ENCODE measurements at regions not wholly inside any gene's neighbourhood (a gene's known extent, or its start where the extent isn't known, plus 50 kb on each side); places are given as distances from the start of the nearest gene placed in this dataset.
"Not testable (repeated sequence)": the region's sequence is repeated elsewhere in the genome, so short reads cannot be mapped to it uniquely, and the experiment has no call there.

DNA sequence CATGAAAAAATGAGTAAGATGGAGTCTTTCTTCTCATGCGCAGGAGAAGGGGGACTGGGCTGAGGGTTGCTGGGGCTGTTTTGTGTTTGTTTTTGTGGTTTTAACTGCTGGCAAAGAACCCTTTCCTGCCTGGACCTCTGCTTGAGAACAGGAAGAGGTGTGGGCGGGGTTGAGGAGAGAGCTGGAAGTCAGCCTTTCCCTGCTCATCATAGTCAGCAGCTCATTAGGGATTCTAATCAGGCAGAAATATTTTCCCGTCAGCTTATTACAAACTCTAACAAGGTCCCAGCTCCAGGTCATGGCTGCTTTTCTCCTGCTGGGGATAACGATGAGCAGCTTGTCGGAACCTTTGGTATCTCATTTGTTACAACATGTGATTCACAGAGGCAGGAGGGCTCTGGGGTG is 185.0 kb upstream of the NRXN3 start:
- DNase-seq (ENCODE audit: low read depth), result no peak

DNA sequence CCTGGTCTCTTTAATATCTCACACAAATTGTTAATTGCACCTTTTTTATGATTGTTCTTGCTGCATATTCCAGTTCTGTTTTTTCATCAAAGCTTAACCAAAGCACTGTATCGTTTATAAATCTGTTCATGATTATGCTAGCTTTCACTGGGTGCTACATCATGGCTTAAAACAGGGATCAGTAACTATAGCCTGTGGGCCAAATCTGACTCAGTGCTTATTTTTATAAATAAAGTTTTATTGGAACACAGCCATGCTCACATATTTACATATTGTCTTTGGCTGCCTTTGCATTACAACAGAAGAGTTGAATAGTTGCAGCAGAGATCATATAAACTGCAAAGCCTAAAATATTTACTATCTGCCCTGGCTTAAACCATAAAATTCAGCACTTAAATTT is 183.4 kb upstream of the NRXN3 start:
- DNase-seq (ENCODE audit: low read depth), result no peak

DNA sequence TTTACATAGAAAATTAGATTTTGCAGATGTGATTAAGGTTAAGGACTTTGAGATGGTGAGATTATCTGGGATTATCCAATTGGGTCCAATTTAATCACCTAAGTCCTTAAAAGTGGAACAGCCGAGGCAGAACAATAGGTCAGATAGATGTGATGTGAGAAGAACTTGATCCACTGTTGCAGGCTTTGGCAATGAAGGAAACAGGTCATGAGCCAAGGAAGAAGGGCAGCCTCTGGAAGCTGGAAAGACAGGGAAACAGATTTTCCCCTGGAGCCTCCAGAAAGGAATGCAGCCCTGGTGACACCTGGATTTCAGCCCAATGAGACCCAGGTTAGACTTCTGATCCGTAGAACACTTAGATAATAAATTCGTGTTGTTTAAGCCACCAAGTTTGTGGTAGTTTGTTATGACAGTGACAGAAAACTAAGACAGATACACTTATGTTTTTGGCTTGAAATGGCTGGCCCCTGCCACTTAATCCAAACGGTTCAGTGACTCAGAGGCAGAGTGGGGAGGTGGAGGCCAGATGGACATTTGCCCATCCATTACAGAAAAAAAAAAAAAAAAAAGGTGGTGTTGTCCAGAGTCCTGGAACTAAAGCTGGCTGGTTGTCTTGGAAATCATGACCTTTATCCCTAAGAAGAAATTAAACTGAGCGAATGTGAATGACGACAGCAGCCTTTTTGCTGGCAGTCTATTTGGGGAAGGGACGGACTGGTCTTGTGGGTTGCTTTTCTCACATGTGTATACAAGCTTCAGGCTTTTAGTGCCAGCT is 181.9 kb upstream of the NRXN3 start:
- no peak for DNase-seq (ENCODE audit: low read depth)

DNA sequence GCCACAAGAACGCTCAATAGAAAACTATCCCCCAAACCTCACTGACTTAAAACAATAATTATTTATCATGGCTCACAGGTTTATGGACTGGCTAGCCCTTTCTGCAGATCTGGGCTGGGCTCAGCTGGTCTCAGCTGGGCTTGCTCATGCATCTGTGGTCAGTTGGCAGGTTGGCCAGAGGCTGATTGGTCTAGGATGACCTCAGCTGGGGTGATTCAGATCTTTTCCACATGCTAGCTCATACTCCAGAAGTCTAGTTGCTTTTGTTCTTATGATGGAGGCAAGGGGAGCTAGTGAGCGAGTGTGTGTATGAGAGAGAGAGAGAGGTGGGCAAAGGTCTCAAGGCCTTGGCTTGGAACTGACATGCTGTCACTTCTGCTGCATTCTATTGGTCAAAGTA is 181.2 kb upstream of the NRXN3 start:
- DNase-seq (ENCODE audit: low read depth), result no peak

DNA sequence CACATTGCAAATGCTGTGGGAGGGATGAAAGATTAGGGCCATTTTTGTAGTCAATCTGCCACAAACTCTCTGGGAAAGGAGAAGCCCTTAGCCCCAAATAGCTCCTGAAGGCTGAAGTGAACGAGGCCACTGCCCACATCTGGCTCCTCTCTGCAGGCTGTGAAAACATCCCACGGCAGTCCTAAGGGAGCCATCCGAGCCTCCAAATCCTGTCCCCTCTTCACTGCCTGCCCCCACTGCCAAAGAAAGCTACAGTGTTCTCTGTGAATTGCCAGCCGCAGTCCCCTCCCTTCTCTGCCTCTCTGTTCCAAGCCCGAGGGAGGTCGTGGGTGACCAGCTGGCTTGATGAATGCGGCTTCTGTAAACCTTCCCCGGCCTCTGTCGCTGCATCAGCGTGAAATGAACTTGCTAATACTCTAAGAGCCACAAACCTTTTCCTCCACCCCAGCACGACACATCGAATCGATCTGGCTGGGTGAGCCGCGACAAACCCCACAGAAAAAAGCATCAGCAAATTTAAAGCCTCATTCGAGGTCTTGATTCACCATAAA is 180.7 kb upstream of the NRXN3 start:
- no peak for DNase-seq (ENCODE audit: low read depth)

DNA sequence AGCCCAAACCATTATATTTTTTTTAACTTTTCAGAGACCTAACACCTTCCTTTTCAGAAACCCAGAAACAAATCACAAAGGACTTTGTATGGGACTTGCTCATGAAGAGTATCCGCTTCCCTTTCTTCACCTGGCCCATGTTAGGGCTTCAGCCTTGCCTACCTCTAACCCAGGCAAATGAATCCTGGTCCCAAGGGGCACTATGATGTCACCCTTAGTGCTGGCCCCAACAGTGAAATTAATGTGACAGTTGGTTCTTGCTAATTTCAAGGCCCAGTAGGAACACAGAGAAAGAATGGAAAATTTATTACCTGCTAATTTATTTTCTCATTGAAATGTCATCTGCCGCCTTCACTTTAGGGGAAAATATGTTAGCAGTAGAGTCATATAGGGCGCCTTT is 179.8 kb upstream of the NRXN3 start:
- no peak for DNase-seq (ENCODE audit: low read depth)

DNA sequence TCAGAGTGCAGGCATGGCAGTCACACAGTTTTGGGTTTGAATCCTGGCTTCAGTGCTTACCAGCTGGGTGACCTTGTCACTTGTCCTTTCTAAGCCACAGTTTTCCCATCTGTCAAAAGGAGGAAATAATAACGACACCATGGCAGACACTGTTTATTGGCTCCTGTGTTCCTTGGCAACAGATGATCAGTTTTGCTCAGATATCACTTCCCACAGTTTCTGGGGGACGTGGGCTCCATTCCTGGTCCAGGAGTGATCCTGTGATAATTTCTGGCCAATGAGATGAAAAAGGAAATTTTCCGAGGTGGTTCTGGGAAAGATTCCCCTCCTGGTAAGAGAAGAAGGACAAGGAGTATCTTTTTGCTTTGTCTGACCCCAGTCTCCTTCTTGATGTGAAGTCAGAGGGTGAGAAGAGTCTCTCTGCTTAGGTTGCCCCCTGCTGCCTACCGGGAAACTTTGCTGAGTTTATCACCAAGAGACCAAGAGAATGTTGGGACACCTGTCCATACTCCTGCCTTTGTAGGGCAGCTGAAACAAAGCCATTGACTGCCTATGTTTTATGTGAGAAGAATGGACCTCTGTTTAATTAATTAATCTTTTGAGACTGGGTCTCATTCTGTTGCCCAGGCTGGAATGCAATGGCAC is 178.9 kb upstream of the NRXN3 start:
- no peak for DNase-seq (ENCODE audit: low read depth)

DNA sequence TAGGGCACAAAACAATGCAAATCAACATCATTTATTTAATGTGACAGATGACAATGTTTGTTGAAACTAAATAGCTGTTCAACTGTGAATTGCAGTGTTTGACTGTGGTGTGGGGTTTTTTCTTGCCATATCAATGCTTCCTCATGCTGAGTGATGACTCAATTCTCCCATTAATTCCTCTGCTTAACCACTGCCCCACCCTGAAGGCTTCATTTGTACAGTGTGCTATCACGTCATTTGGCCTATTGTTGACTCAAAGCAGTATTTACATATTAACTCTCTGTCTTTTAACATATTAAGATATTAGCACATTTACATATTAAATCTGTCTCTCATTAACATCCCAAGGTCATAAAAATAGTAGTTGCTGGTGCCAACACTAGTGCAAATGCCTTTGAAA is 164.8 kb upstream of the NRXN3 start:
- DNase-seq (ENCODE audit: low read depth), result no peak

DNA sequence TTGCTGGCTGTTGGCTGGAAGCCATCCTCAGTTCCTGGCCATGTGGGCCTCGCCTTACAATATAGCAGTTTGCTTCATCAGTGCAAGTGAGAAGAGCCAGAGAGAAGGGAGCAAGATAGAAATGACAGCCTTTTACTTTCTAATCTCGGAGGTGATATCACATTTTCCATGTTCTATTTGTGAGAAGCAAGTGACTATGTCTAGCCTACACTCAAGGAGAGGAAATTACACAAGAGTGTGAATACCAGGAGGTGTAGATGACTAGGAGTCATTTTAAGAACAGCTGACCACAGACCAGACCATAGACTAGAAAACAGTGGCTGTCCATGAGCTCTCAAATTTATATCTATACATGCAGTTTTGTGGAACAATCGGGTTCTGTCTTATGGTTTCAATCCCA is 163.0 kb upstream of the NRXN3 start:
- no peak for DNase-seq (ENCODE audit: low read depth)

DNA sequence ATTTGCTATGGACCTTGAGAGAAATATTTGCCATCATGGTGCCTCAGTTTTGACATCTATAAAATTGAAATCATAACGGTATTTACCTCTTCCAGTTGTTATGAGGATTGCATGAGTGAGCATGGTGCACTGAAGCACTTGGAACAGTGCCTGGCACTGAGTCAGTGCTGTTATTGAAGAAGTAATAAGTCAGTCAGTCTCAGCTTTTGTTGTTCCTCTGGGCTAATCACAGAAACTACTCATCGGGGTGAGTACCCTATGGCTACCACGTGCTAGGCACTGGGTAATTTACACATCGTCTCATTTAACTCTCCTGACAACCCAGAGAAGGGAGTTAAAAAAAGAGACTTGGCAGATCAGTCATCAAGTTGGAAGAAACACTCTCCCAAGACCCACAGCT is 159.5 kb upstream of the NRXN3 start:
- no peak for DNase-seq (ENCODE audit: low read depth)

DNA sequence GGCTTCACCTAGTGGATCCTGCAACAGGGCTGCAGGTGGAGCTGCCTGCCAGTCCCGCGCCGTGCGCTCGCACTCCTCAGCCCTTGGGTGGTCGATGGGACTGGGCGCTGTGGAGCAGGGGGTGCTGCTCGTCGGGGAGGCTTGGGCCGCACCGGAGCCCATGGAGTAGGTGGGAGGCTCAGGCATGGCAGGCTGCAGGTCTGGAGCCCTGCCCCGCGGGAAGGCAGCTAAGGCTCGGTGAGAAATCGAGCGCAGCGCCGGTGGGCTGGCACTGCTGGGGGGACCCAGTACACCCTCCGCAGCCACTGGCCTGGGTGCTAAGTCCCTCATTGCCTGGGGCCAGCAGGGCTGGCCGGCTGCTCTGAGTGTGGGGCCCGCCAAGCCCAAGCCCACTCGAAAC is 156.3 kb upstream of the NRXN3 start:
- DNase-seq (ENCODE audit: low read depth), result not testable (repeated sequence)

DNA sequence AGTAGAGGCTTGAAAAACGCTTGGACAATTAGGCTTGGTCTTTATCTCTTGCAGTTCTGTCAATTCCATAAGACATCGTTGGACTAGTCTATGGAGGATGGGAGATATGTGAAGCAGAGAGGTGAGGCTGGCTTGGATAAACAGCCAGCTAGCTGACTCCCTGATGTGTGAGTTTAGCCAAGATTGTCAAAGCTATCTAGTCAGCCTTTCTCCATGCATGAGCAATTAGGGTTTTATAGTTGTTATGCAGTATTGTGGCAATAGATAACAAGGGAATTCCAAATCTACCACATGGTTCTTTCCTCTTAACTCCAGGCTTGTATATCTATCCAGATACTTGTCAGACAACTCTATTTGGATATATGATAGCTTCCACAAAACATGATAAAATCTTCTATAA is 153.6 kb upstream of the NRXN3 start:
- DNase-seq (ENCODE audit: low read depth), result no peak

DNA sequence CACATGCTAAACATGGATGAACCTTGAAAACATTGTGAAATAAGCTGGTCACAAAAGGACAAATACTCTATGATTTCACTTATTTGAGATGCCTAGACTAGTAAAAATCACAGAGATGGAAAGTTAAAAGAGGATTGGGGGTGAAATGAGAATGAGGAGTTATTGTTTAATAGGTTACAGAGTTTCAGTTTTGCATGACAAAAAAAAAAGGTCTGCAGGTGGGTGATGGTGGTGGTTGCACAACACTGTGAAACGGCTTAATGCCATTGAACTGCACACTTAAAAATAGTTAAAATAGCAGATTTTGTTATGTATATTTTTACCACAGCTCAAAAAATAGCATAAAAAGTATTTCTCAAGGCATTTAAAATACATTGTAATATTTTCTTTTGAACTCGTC is 151.9 kb upstream of the NRXN3 start:
- DNase-seq (ENCODE audit: low read depth), result no peak

DNA sequence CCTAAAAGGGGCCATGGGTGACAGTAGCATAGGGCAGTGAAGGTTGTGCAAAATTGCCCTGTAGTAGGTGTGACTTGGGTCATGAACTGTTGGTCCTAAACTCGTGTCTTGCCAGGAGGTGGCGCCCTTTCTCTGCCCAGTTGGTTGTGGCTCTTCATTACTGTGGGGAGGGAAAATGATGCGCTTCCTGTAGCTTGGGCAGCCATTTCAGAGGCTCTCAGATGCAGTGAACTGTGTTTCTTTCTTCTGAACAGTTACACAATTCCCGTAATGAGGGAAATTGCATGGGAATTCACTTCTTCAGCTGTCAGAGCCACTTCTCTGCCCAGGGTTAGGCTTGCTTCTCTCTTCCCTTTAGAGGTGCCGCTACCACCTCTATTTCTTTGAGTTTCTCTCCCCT is 148.1 kb upstream of the NRXN3 start:
- peak; percentile 2 for DNase-seq (ENCODE audit: low read depth)

DNA sequence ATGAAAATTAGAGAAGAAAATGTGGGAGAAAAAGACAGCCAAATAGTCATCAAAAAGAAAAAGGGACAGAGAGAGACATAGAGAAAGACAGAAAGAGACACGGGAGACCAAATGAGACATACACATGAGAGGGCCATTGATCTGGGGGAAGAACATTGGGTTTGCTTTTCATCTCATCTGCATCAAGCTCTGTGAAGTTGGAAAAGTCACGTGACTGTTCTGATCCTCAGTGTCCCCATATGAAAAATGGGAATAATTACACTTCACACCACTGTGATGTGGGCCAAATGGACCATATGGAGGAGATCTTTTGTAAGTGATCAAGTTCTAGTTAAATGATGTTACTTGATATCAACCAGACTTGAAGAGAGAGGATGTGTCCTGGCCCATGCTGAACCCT is 147.1 kb upstream of the NRXN3 start:
- DNase-seq (ENCODE audit: low read depth), result no peak

DNA sequence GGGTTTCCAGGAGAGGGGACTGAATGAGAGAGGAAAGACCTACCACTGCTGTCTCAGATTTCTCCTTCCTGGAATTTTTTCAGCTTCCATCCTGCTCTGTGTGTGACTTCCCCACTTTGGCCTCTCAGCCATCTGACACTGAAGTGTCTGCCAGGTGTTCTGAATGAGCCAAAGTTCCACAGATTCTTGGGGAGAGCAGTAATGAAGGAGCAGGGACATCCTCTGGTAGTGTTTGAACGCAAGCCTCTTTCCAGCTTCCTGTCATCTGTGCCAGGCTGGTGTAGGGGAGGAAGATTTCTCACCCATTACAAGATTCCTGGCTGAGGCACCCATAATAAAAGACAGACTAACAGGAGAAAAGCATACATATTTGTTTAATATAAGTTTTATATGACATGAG is 141.7 kb upstream of the NRXN3 start:
- no peak for DNase-seq (ENCODE audit: low read depth)

DNA sequence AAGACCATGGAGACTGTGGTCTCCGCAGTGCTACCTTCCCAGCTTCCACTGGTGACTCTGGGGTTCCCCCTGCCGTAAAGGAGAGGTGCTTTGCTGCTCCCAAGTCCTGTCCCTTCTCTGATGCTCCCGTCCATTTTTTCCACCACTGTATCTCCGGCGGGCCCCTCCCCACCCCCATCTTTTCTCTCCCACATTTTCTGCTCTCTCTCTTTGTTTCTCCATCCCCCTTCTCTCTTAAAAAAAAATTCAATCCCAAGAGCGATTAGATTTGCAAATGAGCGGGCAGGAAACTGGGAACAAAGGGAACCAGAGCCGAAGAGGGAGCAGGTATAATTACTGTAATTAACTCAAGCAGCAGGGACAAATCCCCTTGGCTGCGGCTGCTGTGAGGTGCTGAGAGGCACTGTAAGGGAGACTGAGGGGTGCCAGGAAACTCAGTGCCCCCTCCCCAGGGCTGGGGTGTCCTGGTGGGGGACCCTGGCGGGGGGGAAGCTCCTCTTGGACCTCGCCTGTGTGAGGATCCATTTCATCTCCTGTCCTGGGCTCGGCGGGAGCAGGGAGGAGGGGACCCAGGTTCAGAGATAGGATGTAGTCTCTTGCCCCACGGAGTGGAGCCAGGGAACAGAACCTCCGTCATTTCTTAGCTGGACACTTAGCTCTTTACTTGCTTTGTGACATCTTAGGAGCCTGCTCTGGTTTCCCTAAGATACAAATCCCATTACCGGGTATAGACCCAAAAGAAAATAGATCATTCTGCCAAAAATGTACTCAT is 140.4 kb upstream of the NRXN3 start:
- no peak for DNase-seq (ENCODE audit: low read depth)

DNA sequence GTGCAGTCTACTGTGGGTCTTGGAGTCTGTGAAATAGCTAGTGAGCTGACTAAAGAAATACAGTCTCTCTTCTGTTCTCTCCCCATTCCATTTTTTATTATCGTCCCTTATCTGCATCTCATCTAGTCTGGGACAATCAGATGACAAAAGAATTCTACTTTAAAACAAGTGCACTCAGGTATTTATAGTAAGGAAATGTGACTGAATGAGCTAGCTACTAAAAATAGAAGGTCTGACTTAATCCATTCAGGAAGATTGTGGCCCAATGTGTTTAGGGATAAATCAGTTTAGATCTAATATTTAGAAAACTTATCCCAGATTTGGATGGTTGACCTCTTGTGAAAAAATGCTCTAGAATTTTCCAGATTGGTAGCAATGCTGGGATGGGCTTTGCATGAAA is 126.8 kb upstream of the NRXN3 start:
- DNase-seq (ENCODE audit: low read depth), result no peak

DNA sequence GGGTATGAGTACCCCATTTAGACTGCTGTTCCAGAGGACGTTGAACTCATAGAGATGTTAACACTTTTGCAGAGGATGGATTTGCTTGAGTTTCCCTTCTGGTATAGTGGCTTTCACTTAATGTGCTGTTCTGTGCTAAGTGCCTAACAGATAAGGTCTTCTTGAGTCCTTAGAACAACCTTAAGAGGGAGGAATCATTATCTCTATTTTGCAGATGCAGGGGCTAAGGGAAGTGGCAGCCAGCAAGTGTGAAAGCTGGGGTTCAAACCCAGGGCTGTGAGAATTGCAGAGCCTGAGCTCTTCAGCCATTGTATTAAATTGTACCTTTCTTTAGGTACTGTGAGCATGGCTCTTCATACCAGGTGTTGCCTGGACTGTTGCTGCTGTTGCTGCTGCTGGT is 122.1 kb upstream of the NRXN3 start:
- DNase-seq (ENCODE audit: low read depth), result no peak

DNA sequence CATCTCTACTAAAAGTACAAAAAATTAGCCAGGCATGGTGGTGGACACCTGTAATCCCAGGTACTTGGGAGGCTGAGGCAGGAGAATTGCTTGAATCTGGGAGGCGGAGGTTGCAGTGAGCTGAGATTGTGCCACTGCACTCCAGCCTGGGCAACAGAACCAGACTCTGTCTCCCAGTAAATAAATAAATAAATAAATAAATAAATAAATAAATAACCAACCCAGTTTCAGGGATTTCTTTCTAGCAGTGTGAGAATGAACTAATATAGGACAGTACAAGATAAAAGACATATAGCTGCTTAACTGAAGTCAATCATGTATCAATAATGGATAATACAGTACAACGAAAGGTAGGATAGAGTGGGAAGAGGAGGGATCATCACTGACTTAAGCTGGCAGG is 113.3 kb upstream of the NRXN3 start:
- not testable (repeated sequence) for DNase-seq (ENCODE audit: low read depth)

DNA sequence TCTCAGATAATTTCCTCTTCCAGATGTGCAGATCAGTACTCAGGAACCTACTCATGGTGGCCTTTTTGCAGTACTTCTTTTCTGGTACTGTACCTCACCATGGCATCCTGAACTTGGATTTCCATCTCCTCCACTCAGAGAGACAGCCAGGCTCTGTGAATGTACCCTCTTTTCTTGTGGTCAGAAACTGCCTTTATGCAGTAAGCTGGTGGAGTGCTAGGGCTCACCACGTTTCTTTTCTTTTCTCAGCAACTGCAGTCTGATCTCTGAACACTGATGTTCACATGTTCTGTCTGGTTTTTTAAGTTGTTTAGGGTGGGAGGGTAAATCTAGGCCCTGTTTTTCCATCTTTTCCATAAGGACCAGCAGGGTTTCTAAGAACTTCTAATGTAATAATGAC is 99.8 kb upstream of the NRXN3 start:
- DNase-seq (ENCODE audit: low read depth), result no peak

DNA sequence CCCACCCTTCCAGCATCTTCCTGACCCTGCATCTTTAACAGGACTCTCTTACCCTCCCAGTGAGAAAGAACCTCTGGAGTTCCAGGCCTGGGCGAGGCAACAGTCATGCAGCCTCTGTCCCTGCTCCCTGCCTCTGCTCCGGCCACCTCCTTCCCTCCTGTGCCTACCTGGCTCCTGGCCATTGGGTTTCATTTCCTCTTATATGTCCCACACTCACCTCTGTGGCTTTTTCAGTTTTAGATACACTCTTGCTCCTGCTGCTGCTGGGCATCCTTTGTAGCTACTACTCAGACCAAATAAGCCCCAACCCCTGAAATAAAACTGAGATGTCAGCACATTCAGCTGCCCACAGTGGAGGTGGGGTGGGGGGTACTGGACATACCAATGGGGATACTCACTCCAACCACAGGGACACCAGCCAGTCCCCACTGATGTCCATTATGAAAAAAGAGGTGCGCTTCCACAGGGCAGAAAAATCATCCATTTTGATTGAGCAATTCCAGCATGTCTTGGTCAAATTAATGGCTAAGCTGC is 99.1 kb upstream of the NRXN3 start:
- no peak for DNase-seq (ENCODE audit: low read depth)

DNA sequence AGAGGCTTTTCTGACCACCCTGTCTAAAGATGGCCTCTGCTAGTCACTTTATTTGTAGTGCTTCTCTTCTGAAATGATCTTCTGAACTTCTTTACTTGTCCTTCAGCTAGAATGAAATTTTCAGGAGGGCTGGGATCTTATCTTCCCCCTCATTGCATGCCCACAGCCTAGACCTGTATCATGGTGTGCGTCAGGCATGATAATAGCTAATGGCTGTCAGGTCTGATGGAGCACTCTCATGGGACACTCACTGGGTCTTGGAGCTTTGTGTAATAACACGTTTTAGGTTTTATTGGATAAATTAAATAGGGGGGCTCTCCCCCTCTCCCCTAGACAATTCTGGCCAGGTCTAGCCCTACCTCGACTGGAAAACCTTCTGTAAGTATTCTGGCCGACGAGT is 97.1 kb upstream of the NRXN3 start:
- DNase-seq (ENCODE audit: low read depth), result no peak
